ENCODE measurements at regions not wholly inside any gene's neighbourhood (a gene's known extent, or its start where the extent isn't known, plus 50 kb on each side); places are given as distances from the start of the nearest gene placed in this dataset.

- TF ChIP-seq CTCF (IDR thresholded peaks at IDR 0.05) (no peak), POLR2AphosphoS5 (IDR thresholded peaks at IDR 0.05) (no peak)
These were observed 260.7 kb upstream of the CSF3R start for GRCh38 chr1:36743286-36744005.

Data from prostate gland (tissue), 2 donors.